Calu3 (cell line): ENCODE measurements at regions not wholly inside any gene's neighbourhood (a gene's known extent, or its start where the extent isn't known, plus 50 kb on each side); places are given as distances from the start of the nearest gene placed in this dataset.

Experiments
- BruUV-seq: library from RNA; stranded (reverse); fragments of 400-500 nt; replicated peaks from 2 replicates; lab custom pipeline; 2021; lab: Mats Ljungman, UMichigan
- CTCF ChIA-PET: fragments of 300-600 bp; sonication (Branson Sonifier 250); formaldehyde crosslinking; loops from one replicate; lab custom pipeline; 2022; ENCODE audit warnings: antibody characterized with exemption; lab: Charles Lee
- DNase-seq: peaks from one replicate; pipeline ENCODE4 v3.0.0; 2022
- H3K27ac Mint-ChIP-seq: one replicate; pipeline ENCODE4 v1.8.0; 2022; ENCODE audit warnings: mixed read lengths; ENCODE audit not compliant: unreplicated experiment
- H3K27me3 Mint-ChIP-seq: one replicate; pipeline ENCODE4 v1.8.0; 2022; ENCODE audit warnings: mixed read lengths; ENCODE audit not compliant: unreplicated experiment
- H3K36me3 Mint-ChIP-seq: one replicate; pipeline ENCODE4 v1.8.0; 2022; ENCODE audit warnings: mild to moderate bottlenecking, moderate library complexity, mixed read lengths; ENCODE audit not compliant: insufficient read depth, unreplicated experiment
- H3K4me1 Mint-ChIP-seq: one replicate; pipeline ENCODE4 v1.8.0; 2022; ENCODE audit warnings: mild to moderate bottlenecking, low read depth, mixed read lengths; ENCODE audit not compliant: unreplicated experiment
- H3K4me3 Mint-ChIP-seq: one replicate; pipeline ENCODE4 v1.8.0; 2022; ENCODE audit warnings: mild to moderate bottlenecking, low read depth, moderate library complexity, mixed read lengths; ENCODE audit not compliant: unreplicated experiment
- H3K9me3 Mint-ChIP-seq: one replicate; pipeline ENCODE4 v1.8.0; 2022; ENCODE audit warnings: low read depth, mixed read lengths; ENCODE audit not compliant: unreplicated experiment
- CTCF ChIP-seq: fragments of 200-600 bp; IDR thresholded peaks from one replicate; pipeline ENCODE4 v1.8.0; 2022; ENCODE audit warnings: antibody characterized with exemption; ENCODE audit not compliant: unreplicated experiment
- intact Hi-C: fragments of 100-400 bp; cut with micrococcal nuclease; formaldehyde crosslinking; loops from one replicate; pipeline ENCODE4 v1.10.0; 2022; ENCODE audit not compliant: unreplicated experiment

- Mint-ChIP-seq H3K27ac (no peak overlapping the region), H3K9me3 (no peaks in the 10 kb centered on the region), H3K4me3 (no peak overlapping the region), H3K36me3 (no peaks in the 10 kb centered on the region), H3K4me1 (no peaks in the 10 kb centered on the region), H3K27me3 (no peaks in the 10 kb centered on the region)
- intact Hi-C loops = loop anchor here (10.0 kb wide), 1 partner anchor 75 kb away; no protein-coding TSS in a partner anchor
- no peak for DNase-seq
- no peak for TF ChIP-seq CTCF
- CTCF ChIA-PET = no interaction called here
- no TSS peak for BruUV-seq
These were observed 56.5 kb downstream of the KCTD12 start for GRCh38 chr13:76829572-76830327.

- TF ChIP-seq CTCF = no peak
- no peaks in the 10 kb centered on the region for H3K36me3 Mint-ChIP-seq
- H3K4me3 Mint-ChIP-seq = no peak overlapping the region
- CTCF ChIA-PET = no interaction called here
- DNase-seq = no peak
- BruUV-seq = no TSS peak
- H3K27ac Mint-ChIP-seq = no peak overlapping the region
- no peaks in the 10 kb centered on the region for H3K9me3 Mint-ChIP-seq
- H3K27me3 Mint-ChIP-seq = no peaks in the 10 kb centered on the region
- no peaks in the 10 kb centered on the region for H3K4me1 Mint-ChIP-seq
- intact Hi-C loops = loop anchor here (10.0 kb wide), 1 partner anchor 76 kb away; no protein-coding TSS in a partner anchor
These were observed 57.9 kb downstream of the KCTD12 start for GRCh38 chr13:76828316-76828741.

- DNase-seq = no peak
- Mint-ChIP-seq H3K27ac (no peak overlapping the region), H3K4me1 (no peaks in the 10 kb centered on the region), H3K27me3 (no peaks in the 10 kb centered on the region), H3K4me3 (no peak overlapping the region), H3K36me3 (no peaks in the 10 kb centered on the region), H3K9me3 (no peaks in the 10 kb centered on the region)
- no peak for TF ChIP-seq CTCF
- CTCF ChIA-PET = no interaction called here
- intact Hi-C loops = loop anchor here (10.0 kb wide), 1 partner anchor 78 kb away; no protein-coding TSS in a partner anchor
- BruUV-seq = no TSS peak
These were observed 59.7 kb downstream of the KCTD12 start for GRCh38 chr13:76826527-76826926.

GRCh38 chr13:76825430-76825829 lies 60.8 kb downstream of the KCTD12 start:
- no peak for DNase-seq
- Mint-ChIP-seq H3K4me1 (no peaks in the 10 kb centered on the region), H3K36me3 (no peaks in the 10 kb centered on the region), H3K27ac (no peak overlapping the region), H3K9me3 (no peaks in the 10 kb centered on the region), H3K27me3 (no peaks in the 10 kb centered on the region), H3K4me3 (no peak overlapping the region)
- no peak for TF ChIP-seq CTCF
- no TSS peak for BruUV-seq
- CTCF ChIA-PET = no interaction called here
- intact Hi-C loops = loop anchor here (10.0 kb wide), 1 partner anchor 79 kb away; no protein-coding TSS in a partner anchor
